ENCODE measurements at regions not wholly inside any gene's neighbourhood (a gene's known extent, or its start where the extent isn't known, plus 50 kb on each side); places are given as distances from the start of the nearest gene placed in this dataset.

GRCh38 chr10:61850376-61850775 lies 51.1 kb upstream of the ARID5B start:
- TF ChIP-seq CTCF (IDR thresholded peaks at IDR 0.05; ENCODE audit: borderline replicate concordance, extremely low read depth, insufficient read depth): no peak
- Histone ChIP-seq H3K4me3 (ENCODE audit: low read length in 3 of 3) (no peak overlapping the region), H3K27ac (ENCODE audit: low read depth in 2 of 2, low read length in 2 of 2) (no peak overlapping the region), H3K4me1 (ENCODE audit: control insufficient read depth in 2 of 3, insufficient read depth in 2 of 3, low read depth in 1 of 3, low read length in 3 of 3) (no peaks in the 10 kb centered on the region), H3K9me3 (ENCODE audit: control insufficient read depth in 2 of 3, insufficient read depth in 1 of 3, low read length in 3 of 3) (no peaks in the 10 kb centered on the region), H3K27me3 (ENCODE audit: control insufficient read depth, insufficient read depth, low read length) (no peaks in the 10 kb centered on the region), H3K36me3 (ENCODE audit: control insufficient read depth in 2 of 3, insufficient read depth in 3 of 3, low read length in 3 of 3) (no peaks in the 10 kb centered on the region), H3K9ac (ENCODE audit: low read length in 3 of 3) (no peak overlapping the region)
- no peak for FAIRE-seq
- no peak for DNase-seq
- intact Hi-C loops (cut with DNase I): no loop called here
